Fibroblast of lung (primary cell): ENCODE measurements at regions not wholly inside any gene's neighbourhood (a gene's known extent, or its start where the extent isn't known, plus 50 kb on each side); places are given as distances from the start of the nearest gene placed in this dataset.

Experiments used
- DNase-seq, 2 donors: peaks; one replicate each; pipeline versions ENCODE4 v3.0.0 to v3.0.0-alpha.2; 2010; ENCODE audit warnings: low read depth in 2 of 2
- H2AFZ ChIP-seq: 2 replicates; pipeline ENCODE4 v1.5.1; 2012; ENCODE audit warnings: low read length, control low read depth, inconsistent platforms
- H3K27ac ChIP-seq: 2 replicates; pipeline ENCODE4 v1.5.1; 2011; ENCODE audit warnings: low read length, control low read depth; ENCODE audit not compliant: insufficient read depth
- H3K27me3 ChIP-seq: 2 replicates; pipeline ENCODE4 v1.5.1; 2011; ENCODE audit warnings: mild to moderate bottlenecking, low read length; ENCODE audit not compliant: control insufficient read depth, insufficient read depth
- H3K36me3 ChIP-seq: 2 replicates; pipeline ENCODE4 v1.5.1; 2011; ENCODE audit warnings: low read length; ENCODE audit not compliant: control insufficient read depth, insufficient read depth
- H3K4me1 ChIP-seq: 2 replicates; pipeline ENCODE4 v1.5.1; 2011; ENCODE audit warnings: low read length; ENCODE audit not compliant: control insufficient read depth, insufficient read depth; ENCODE audit errors: extremely low read depth
- H3K4me2 ChIP-seq: 2 replicates; pipeline ENCODE4 v1.5.1; 2011; ENCODE audit warnings: low read length, control low read depth; ENCODE audit not compliant: insufficient read depth; ENCODE audit errors: extremely low read depth
- H3K4me3 ChIP-seq, 4 experiments: fragments of 200-600 bp in 1 of 4; sonication (generic) in 1 of 4; replicated peaks in 1 of 4; 2 replicates each; pipeline ENCODE4 v1.5.1; 2011 to 2016; ENCODE audit warnings: low read length in 4 of 4, low read depth in 3 of 4, mild to moderate bottlenecking in 3 of 4, control low read depth in 2 of 4, inconsistent platforms in 1 of 4, mixed read lengths in 1 of 4; ENCODE audit not compliant: insufficient read depth in 1 of 4; ENCODE audit errors: control extremely low read depth in 1 of 4
- H3K79me2 ChIP-seq: 2 replicates; pipeline ENCODE4 v1.5.1; 2012; ENCODE audit warnings: mild to moderate bottlenecking, low read length, inconsistent platforms; ENCODE audit not compliant: control insufficient read depth, insufficient read depth
- H3K9ac ChIP-seq: 2 replicates; pipeline ENCODE4 v1.5.1; 2011; ENCODE audit warnings: mild to moderate bottlenecking, low read length, control low read depth; ENCODE audit not compliant: insufficient read depth
- H3K9me3 ChIP-seq: 2 replicates; pipeline ENCODE4 v1.5.1; 2012; ENCODE audit warnings: low read depth, low read length; ENCODE audit not compliant: control insufficient read depth, insufficient read depth
- H4K20me1 ChIP-seq: 2 replicates; pipeline ENCODE4 v1.5.1; 2011; ENCODE audit warnings: low read length; ENCODE audit not compliant: control insufficient read depth, insufficient read depth; ENCODE audit errors: extremely low read depth
- CTCF ChIP-seq, 2 donors: IDR thresholded peaks in 1 of 2; conservative IDR thresholded peaks in 1 of 2; 1 replicate in 1 of 2; 2 replicates in 1 of 2; pipeline ENCODE4 v1.5.1; 2011 to 2012; ENCODE audit warnings: low read length in 2 of 2, control low read depth in 1 of 2, inconsistent platforms in 1 of 2, low read depth in 1 of 2, mild to moderate bottlenecking in 1 of 2
- EZH2 ChIP-seq: IDR thresholded peaks from 2 replicates; pipeline ENCODE4 v1.5.1; 2012; ENCODE audit warnings: low read length, control low read depth, mild to moderate bottlenecking; ENCODE audit errors: missing control alignments

GRCh38 chr9:75417471-75417870, 329.2 kb downstream of the OSTF1 start:
- H3K79me2 ChIP-seq = no peaks in the 10 kb centered on the region
- no peaks in the 10 kb centered on the region for H3K9me3 ChIP-seq
- DNase-seq = no peak
- H3K36me3 ChIP-seq = no peaks in the 10 kb centered on the region
- H3K27ac ChIP-seq = no peak overlapping the region
- no peak for TF ChIP-seq EZH2
- TF ChIP-seq CTCF (conservative IDR thresholded peaks at IDR 0.05 in 1 of 2, IDR thresholded peaks at IDR 0.05 in 1 of 2; ENCODE audit: low read depth in 1 of 2, low read length in 2 of 2) = no peak
- no peaks in the 10 kb centered on the region for H3K4me1 ChIP-seq
- no peaks in the 10 kb centered on the region for H4K20me1 ChIP-seq
- no peak overlapping the region for H3K4me3 ChIP-seq
- no peak overlapping the region for H3K4me2 ChIP-seq
- H3K27me3 ChIP-seq = no peaks in the 10 kb centered on the region
- H2AFZ ChIP-seq = no peak overlapping the region
- no peak overlapping the region for H3K9ac ChIP-seq

GRCh38 chr9:75418518-75418917, 330.2 kb downstream of the OSTF1 start:
- H3K36me3 ChIP-seq = no peaks in the 10 kb centered on the region
- no peaks in the 10 kb centered on the region for H3K4me1 ChIP-seq
- TF ChIP-seq CTCF (conservative IDR thresholded peaks at IDR 0.05 in 1 of 2, IDR thresholded peaks at IDR 0.05 in 1 of 2; ENCODE audit: low read depth in 1 of 2, low read length in 2 of 2) (no peak), EZH2 (no peak)

GRCh38 chr9:75422944-75423522, 334.7 kb downstream of the OSTF1 start:
- no peak overlapping the region for H3K9ac ChIP-seq
- no peaks in the 10 kb centered on the region for H3K9me3 ChIP-seq
- H3K36me3 ChIP-seq = no peaks in the 10 kb centered on the region
- no peak overlapping the region for H3K4me2 ChIP-seq
- no peak overlapping the region for H3K27ac ChIP-seq
- TF ChIP-seq EZH2 (no peak), CTCF (conservative IDR thresholded peaks at IDR 0.05 in 1 of 2, IDR thresholded peaks at IDR 0.05 in 1 of 2; ENCODE audit: low read depth in 1 of 2, low read length in 2 of 2) (no peak)
- DNase-seq = no peak
- H3K4me3 ChIP-seq = no peak overlapping the region
- H4K20me1 ChIP-seq = no peaks in the 10 kb centered on the region
- H3K79me2 ChIP-seq = no peaks in the 10 kb centered on the region
- H3K4me1 ChIP-seq = no peaks in the 10 kb centered on the region
- no peaks in the 10 kb centered on the region for H3K27me3 ChIP-seq
- no peak overlapping the region for H2AFZ ChIP-seq

More at GRCh38 chr9:75418518-75418917, 330.2 kb downstream of the OSTF1 start:
- H3K4me3 ChIP-seq = no peak overlapping the region
- no peaks in the 10 kb centered on the region for H3K79me2 ChIP-seq
- H3K9ac ChIP-seq = no peak overlapping the region
- H3K4me2 ChIP-seq = no peak overlapping the region
- no peak overlapping the region for H3K27ac ChIP-seq
- no peak for DNase-seq
- no peaks in the 10 kb centered on the region for H3K27me3 ChIP-seq
- H4K20me1 ChIP-seq = no peaks in the 10 kb centered on the region
- no peak overlapping the region for H2AFZ ChIP-seq
- H3K9me3 ChIP-seq = no peaks in the 10 kb centered on the region
